ENCODE measurements at regions not wholly inside any gene's neighbourhood (a gene's known extent, or its start where the extent isn't known, plus 50 kb on each side); places are given as distances from the start of the nearest gene placed in this dataset.

DNA sequence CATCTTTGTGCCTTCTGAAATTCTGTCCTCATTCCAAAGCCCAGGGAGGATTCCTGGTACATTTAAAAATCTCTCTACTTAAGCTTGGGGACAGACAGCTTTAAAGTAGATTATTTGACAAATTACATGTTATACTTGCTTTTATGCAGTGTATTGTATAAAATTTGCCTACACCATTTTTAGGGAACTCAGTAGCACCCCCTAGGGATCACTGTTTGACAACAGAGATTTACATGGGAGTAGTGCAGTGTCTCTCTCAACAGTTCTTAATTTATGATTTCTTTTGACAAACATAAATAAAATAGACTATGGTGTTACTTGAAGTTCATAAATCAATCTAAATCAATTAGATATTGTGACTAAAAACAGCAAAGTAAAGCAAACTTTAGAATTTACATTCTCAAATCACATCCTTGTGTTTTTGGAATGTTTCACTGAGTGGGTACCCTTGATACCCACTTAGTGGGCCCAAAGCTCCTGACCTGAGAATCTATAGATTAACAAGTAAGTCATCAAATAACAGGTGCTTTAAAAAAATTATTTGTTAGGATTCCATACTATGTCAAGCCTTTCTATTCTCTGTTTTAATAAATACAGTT lies 428.8 kb downstream of the DYNC2H1 start:
- Mint-ChIP-seq H3K36me3 (ENCODE audit: low read depth) (no peaks in the 10 kb centered on the region), H3K9me3 (no peaks in the 10 kb centered on the region), H3K27ac (peak overlapping the region; percentile 59; the same call in 1 of the 2 replicates), H3K27me3 (ENCODE audit: insufficient read depth) (no peaks in the 10 kb centered on the region), H3K4me1 (ENCODE audit: low read depth) (peaks cover 40% of the 10 kb centered on the region), H3K4me3 (no peak overlapping the region)
- peak; percentile 54 for DNase-seq
- TF ChIP-seq, protein P1, sequence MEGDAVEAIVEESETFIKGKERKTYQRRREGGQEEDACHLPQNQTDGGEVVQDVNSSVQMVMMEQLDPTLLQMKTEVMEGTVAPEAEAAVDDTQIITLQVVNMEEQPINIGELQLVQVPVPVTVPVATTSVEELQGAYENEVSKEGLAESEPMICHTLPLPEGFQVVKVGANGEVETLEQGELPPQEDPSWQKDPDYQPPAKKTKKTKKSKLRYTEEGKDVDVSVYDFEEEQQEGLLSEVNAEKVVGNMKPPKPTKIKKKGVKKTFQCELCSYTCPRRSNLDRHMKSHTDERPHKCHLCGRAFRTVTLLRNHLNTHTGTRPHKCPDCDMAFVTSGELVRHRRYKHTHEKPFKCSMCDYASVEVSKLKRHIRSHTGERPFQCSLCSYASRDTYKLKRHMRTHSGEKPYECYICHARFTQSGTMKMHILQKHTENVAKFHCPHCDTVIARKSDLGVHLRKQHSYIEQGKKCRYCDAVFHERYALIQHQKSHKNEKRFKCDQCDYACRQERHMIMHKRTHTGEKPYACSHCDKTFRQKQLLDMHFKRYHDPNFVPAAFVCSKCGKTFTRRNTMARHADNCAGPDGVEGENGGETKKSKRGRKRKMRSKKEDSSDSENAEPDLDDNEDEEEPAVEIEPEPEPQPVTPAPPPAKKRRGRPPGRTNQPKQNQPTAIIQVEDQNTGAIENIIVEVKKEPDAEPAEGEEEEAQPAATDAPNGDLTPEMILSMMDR (IDR thresholded peaks at IDR 0.05) = peak; percentile 86

- Mint-ChIP-seq H3K36me3 (ENCODE audit: low read depth) (no peaks in the 10 kb centered on the region), H3K9me3 (no peaks in the 10 kb centered on the region), H3K27ac (no peak overlapping the region), H3K27me3 (ENCODE audit: insufficient read depth) (no peaks in the 10 kb centered on the region), H3K4me1 (ENCODE audit: low read depth) (peaks cover 28% of the 10 kb centered on the region), H3K4me3 (no peak overlapping the region)
- no peak for DNase-seq
- TF ChIP-seq, protein P1 (IDR thresholded peaks at IDR 0.05) = no peak
Observed at GRCh38 chr11:103539166-103539565, 429.9 kb downstream of the DYNC2H1 start.

DNA sequence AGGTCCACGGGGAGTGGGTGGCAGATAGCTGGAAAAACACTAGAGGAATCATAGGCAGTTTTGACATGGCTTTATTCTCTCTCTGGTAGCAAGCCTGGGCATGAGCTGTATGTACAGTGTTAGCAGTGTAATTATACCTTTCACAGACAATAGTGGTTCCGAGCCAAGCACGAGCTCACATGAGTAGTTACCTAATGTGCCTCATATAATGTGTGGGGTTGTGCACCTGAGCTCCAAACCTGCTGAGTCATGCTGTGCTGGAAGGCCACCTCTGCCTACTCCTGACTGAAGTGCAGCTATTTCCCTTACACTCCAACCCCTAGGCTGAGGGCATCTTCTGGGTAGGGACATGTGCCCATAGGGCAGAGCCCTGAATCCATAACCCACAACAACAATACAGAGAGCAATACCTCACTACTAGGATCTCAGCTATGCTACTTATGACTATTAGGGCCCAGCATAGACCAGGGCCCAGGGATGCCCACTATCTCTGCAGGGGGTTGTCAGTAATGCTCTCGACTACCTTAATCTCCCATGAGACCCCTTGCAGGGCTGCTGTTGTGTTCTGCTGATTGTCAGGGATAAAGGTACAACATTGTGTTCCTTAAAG lies 432.1 kb downstream of the DYNC2H1 start:
- TF ChIP-seq, protein P1 (IDR thresholded peaks at IDR 0.05) = no peak
- H3K27me3 Mint-ChIP-seq (ENCODE audit: insufficient read depth) = no peaks in the 10 kb centered on the region; the same call in 1 of the 2 replicates
- no peaks in the 10 kb centered on the region for H3K9me3 Mint-ChIP-seq
- no peak overlapping the region for H3K27ac Mint-ChIP-seq
- H3K36me3 Mint-ChIP-seq (ENCODE audit: low read depth) = no peaks in the 10 kb centered on the region
- no peak for DNase-seq
- peaks cover 29% of the 10 kb centered on the region for H3K4me1 Mint-ChIP-seq (ENCODE audit: low read depth)
- no peak overlapping the region for H3K4me3 Mint-ChIP-seq

DNA sequence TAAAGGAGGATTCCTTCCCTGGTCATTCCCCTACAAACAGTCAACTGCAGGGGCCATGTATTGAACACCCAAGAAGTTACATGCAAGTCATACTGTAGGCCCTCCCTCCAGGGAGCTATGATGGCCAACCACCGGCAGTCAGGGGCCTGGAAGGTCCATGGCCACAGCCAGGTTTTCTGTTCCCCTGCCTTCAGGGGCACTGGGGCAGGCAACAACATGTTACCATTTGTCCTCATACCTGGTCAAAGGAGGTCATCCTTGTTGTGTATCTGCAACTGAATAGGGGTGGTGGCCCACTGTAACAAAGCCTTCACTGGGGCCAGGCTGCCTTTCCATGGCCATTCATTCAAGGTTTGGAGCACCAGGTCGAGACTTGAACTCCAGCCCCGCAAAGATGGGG lies 433.6 kb downstream of the DYNC2H1 start:
- H3K27ac Mint-ChIP-seq = no peak overlapping the region
- TF ChIP-seq, protein P1 (IDR thresholded peaks at IDR 0.05) = no peak
- no peaks in the 10 kb centered on the region for H3K36me3 Mint-ChIP-seq (ENCODE audit: low read depth)
- no peak overlapping the region for H3K4me3 Mint-ChIP-seq
- H3K9me3 Mint-ChIP-seq = no peaks in the 10 kb centered on the region
- peaks cover 16% of the 10 kb centered on the region for H3K4me1 Mint-ChIP-seq (ENCODE audit: low read depth)
- no peak for DNase-seq
- H3K27me3 Mint-ChIP-seq (ENCODE audit: insufficient read depth) = no peaks in the 10 kb centered on the region; the same call in 1 of the 2 replicates

GRCh38 chr11:103543456-103543855 lies 434.2 kb downstream of the DYNC2H1 start:
- no peak for DNase-seq
- peaks cover 14% of the 10 kb centered on the region for H3K4me1 Mint-ChIP-seq (ENCODE audit: low read depth)
- no peak overlapping the region for H3K4me3 Mint-ChIP-seq
- TF ChIP-seq, protein P1 (IDR thresholded peaks at IDR 0.05) = no peak
- no peaks in the 10 kb centered on the region; the same call in 1 of the 2 replicates for H3K27me3 Mint-ChIP-seq (ENCODE audit: insufficient read depth)
- H3K9me3 Mint-ChIP-seq = no peaks in the 10 kb centered on the region
- no peak overlapping the region for H3K27ac Mint-ChIP-seq
- H3K36me3 Mint-ChIP-seq (ENCODE audit: low read depth) = no peaks in the 10 kb centered on the region

Data from HFFc6 (cell line).